Keratinocyte (primary cell): ENCODE measurements at regions not wholly inside any gene's neighbourhood (a gene's known extent, or its start where the extent isn't known, plus 50 kb on each side); places are given as distances from the start of the nearest gene placed in this dataset.

Source experiments
- EZH2 ChIP-seq: IDR thresholded peaks from one replicate; pipeline ENCODE4 v1.6.1; 2012; ENCODE audit warnings: inconsistent platforms, mild to moderate bottlenecking, low read length, moderate library complexity
- TF ChIP-seq, protein P1 (sequence below), 3 experiments: IDR thresholded peaks in 1 of 3; conservative IDR thresholded peaks in 1 of 3; optimal IDR thresholded peaks in 1 of 3; 2 replicates in 2 of 3; 3 replicates in 1 of 3; pipeline versions ENCODE3 to v1.5.1; 2011; ENCODE audit warnings: low read length in 3 of 3, mild to moderate bottlenecking in 3 of 3, moderate library complexity in 2 of 3, control low read depth in 1 of 3, inconsistent platforms in 1 of 3; ENCODE audit not compliant: insufficient read depth in 2 of 3; ENCODE audit errors: extremely low read depth in 1 of 3

DNA sequence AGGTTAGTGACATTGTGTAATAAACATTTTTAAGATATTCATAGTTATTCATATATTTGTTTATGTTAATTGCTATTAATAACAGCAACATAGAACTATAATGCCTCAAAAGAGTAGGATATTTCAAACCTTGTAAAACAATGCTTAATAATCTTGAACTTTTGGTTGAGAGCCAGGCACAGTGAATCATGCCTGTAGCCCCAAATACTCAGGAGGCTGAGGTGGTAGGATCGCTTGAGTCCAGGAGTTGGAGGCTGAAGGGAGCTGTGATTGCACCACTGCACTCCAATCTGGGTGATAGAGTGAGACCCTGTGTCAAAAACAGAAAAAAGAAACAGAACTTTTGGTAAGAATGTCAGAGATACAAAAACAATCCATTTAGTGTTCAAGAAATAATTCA is 213.9 kb upstream of the SLITRK1 start:
- TF ChIP-seq, protein P1, sequence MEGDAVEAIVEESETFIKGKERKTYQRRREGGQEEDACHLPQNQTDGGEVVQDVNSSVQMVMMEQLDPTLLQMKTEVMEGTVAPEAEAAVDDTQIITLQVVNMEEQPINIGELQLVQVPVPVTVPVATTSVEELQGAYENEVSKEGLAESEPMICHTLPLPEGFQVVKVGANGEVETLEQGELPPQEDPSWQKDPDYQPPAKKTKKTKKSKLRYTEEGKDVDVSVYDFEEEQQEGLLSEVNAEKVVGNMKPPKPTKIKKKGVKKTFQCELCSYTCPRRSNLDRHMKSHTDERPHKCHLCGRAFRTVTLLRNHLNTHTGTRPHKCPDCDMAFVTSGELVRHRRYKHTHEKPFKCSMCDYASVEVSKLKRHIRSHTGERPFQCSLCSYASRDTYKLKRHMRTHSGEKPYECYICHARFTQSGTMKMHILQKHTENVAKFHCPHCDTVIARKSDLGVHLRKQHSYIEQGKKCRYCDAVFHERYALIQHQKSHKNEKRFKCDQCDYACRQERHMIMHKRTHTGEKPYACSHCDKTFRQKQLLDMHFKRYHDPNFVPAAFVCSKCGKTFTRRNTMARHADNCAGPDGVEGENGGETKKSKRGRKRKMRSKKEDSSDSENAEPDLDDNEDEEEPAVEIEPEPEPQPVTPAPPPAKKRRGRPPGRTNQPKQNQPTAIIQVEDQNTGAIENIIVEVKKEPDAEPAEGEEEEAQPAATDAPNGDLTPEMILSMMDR (optimal IDR thresholded peaks at IDR 0.05 in 1 of 3, IDR thresholded peaks at IDR 0.05 in 1 of 3, conservative IDR thresholded peaks at IDR 0.05 in 1 of 3; ENCODE audit: extremely low read depth in 1 of 3, insufficient read depth in 2 of 3, low read length in 3 of 3): no peak
- no peak for TF ChIP-seq EZH2
